NB4 (cell line): ENCODE measurements at regions not wholly inside any gene's neighbourhood (a gene's known extent, or its start where the extent isn't known, plus 50 kb on each side); places are given as distances from the start of the nearest gene placed in this dataset.

Experiments
- POLR2A ChIP-seq: IDR thresholded peaks from 2 replicates; pipeline ENCODE4 v1.6.1; 2011; ENCODE audit warnings: mild to moderate bottlenecking; ENCODE audit not compliant: insufficient read length; ENCODE audit errors: extremely low read depth
- TF ChIP-seq, protein P1 (sequence below): IDR thresholded peaks from one replicate; pipeline ENCODE4 v1.5.1; 2012; ENCODE audit warnings: low read depth, low read length
- TF ChIP-seq, protein P2 (sequence below): IDR thresholded peaks from 2 replicates; pipeline ENCODE4 v1.6.1; 2011; ENCODE audit warnings: low read depth, low read length

DNA sequence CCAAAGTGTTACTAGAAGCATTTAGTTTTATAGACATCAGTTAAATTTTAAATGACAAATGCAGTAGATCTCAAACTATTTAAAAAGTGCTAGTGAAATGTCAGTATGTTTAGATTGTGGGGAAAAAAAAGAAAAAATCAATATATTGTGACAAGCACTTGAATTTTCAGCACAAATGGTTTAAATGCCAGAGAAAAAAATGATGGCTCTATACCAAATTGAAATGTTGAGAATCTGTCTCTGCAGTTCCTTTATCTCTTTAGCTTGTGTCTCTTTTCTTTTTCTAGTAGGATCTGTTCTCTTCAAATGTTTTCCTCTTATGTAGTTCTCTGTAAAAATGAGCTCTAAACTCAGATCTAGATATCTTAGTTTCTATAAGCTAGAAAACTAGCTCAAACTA is 682.6 kb upstream of the GCFC2 start:
- TF ChIP-seq, protein P1, sequence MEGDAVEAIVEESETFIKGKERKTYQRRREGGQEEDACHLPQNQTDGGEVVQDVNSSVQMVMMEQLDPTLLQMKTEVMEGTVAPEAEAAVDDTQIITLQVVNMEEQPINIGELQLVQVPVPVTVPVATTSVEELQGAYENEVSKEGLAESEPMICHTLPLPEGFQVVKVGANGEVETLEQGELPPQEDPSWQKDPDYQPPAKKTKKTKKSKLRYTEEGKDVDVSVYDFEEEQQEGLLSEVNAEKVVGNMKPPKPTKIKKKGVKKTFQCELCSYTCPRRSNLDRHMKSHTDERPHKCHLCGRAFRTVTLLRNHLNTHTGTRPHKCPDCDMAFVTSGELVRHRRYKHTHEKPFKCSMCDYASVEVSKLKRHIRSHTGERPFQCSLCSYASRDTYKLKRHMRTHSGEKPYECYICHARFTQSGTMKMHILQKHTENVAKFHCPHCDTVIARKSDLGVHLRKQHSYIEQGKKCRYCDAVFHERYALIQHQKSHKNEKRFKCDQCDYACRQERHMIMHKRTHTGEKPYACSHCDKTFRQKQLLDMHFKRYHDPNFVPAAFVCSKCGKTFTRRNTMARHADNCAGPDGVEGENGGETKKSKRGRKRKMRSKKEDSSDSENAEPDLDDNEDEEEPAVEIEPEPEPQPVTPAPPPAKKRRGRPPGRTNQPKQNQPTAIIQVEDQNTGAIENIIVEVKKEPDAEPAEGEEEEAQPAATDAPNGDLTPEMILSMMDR, result no peak
- no peak for TF ChIP-seq POLR2A
- TF ChIP-seq, protein P2, sequence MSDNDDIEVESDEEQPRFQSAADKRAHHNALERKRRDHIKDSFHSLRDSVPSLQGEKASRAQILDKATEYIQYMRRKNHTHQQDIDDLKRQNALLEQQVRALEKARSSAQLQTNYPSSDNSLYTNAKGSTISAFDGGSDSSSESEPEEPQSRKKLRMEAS, result no peak
